ENCODE measurements at regions not wholly inside any gene's neighbourhood (a gene's known extent, or its start where the extent isn't known, plus 50 kb on each side); places are given as distances from the start of the nearest gene placed in this dataset.

DNA sequence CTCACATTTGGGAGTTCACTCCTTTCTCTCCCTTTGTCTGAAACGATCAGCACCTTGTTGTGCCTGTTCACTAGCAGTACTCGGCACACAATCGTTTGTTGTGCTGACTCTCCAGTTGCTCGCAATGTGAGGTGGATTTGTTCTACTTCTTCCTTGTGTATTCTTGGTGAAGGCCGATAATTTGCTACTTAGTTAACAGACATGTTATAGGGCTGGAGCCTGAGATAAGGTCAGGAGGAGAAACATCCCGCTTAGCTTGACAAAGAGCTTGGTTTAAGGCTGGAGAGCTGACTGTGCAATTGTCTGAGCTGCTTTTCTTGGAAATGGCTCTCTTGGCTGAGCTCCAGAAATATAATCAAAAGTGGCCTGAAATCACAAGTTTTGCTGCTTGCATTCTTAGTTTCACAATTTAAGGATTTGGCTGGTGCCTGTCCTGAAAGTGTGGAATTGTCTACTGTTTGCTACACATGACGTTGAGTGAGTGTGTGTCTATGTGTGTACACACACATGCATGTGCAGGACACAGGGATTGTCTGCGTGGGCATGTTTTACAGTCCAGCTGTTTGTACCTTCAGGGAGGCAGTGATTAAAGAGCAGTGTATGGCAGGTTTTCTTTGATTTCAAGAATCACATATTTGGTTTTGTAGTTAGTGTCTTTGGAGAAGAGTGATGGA lies 77.7 kb downstream of the ARF6 start:
- TF ChIP-seq, protein P1, sequence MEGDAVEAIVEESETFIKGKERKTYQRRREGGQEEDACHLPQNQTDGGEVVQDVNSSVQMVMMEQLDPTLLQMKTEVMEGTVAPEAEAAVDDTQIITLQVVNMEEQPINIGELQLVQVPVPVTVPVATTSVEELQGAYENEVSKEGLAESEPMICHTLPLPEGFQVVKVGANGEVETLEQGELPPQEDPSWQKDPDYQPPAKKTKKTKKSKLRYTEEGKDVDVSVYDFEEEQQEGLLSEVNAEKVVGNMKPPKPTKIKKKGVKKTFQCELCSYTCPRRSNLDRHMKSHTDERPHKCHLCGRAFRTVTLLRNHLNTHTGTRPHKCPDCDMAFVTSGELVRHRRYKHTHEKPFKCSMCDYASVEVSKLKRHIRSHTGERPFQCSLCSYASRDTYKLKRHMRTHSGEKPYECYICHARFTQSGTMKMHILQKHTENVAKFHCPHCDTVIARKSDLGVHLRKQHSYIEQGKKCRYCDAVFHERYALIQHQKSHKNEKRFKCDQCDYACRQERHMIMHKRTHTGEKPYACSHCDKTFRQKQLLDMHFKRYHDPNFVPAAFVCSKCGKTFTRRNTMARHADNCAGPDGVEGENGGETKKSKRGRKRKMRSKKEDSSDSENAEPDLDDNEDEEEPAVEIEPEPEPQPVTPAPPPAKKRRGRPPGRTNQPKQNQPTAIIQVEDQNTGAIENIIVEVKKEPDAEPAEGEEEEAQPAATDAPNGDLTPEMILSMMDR (conservative IDR thresholded peaks at IDR 0.05; ENCODE audit: low read depth, low read length) = no peak
- no peak for TF ChIP-seq EZH2 (IDR thresholded peaks at IDR 0.05; ENCODE audit: borderline replicate concordance, low read depth, low read length, poor library complexity, severe bottlenecking)

All from A673 (cell line).